ENCODE measurements at regions not wholly inside any gene's neighbourhood (a gene's known extent, or its start where the extent isn't known, plus 50 kb on each side); places are given as distances from the start of the nearest gene placed in this dataset.

- TF ChIP-seq GATA2 (IDR thresholded peaks at IDR 0.05; ENCODE audit: low read depth, low read length): no peak
- TF ChIP-seq GATA3 (IDR thresholded peaks at IDR 0.05; ENCODE audit: low read depth, low read length): no peak
These were observed 172.3 kb upstream of the IER5L start for GRCh38 chr9:129350143-129350935.

All from SH-SY5Y (cell line).